Endothelial cell of umbilical vein (primary cell): ENCODE measurements at regions not wholly inside any gene's neighbourhood (a gene's known extent, or its start where the extent isn't known, plus 50 kb on each side); places are given as distances from the start of the nearest gene placed in this dataset.

Experiments used
- BruUV-seq: library from RNA; stranded (reverse); fragments of 400-500 nt; replicated peaks from 2 replicates; lab custom pipeline; 2021; lab: Mats Ljungman, UMichigan
- CTCF ChIA-PET: fragments of 300-600, 350-600 bp; sonication (Branson Sonifier 250); formaldehyde crosslinking; loops from one replicate; lab custom pipeline; 2021; ENCODE audit warnings: antibody characterized with exemption, inconsistent platforms; lab: Charles Lee
- POLR2A ChIA-PET: fragments of 300-600, 350-600 bp; sonication (Branson Sonifier 250); formaldehyde crosslinking; loops from one replicate; lab custom pipeline; 2021; ENCODE audit warnings: antibody characterized with exemption, inconsistent platforms; lab: Charles Lee
- DNase-seq: peaks from one replicate; pipeline ENCODE4 v3.0.0-alpha.2; 2011; ENCODE audit warnings: low read depth, low spot score
- FAIRE-seq: peaks from 2 replicates; lab custom pipeline; 2011; peaks lifted over from hg19 to GRCh38; lab: Jason Lieb, UNC
- H2AFZ ChIP-seq: 2 replicates; pipeline ENCODE4 v1.6.0; 2012; ENCODE audit warnings: low read depth, low read length, control low read depth, inconsistent platforms
- H3K27ac ChIP-seq: 2 replicates; pipeline ENCODE4 v1.5.1; 2011; ENCODE audit warnings: low read depth, mild to moderate bottlenecking, control low read depth, low read length, moderate library complexity; ENCODE audit not compliant: insufficient read depth
- H3K27me3 ChIP-seq, 2 experiments: 2 replicates each; pipeline versions ENCODE4 v1.6.0 to v1.6.1; 2011; ENCODE audit warnings: low read length in 2 of 2, mixed read lengths in 1 of 2; ENCODE audit not compliant: control insufficient read depth in 2 of 2, insufficient read depth in 2 of 2
- H3K36me3 ChIP-seq, 2 experiments: 2 replicates in 1 of 2; 3 replicates in 1 of 2; pipeline ENCODE4 v1.5.1; 2011; ENCODE audit warnings: low read length in 2 of 2, mild to moderate bottlenecking in 1 of 2, moderate library complexity in 1 of 2; ENCODE audit not compliant: control insufficient read depth in 2 of 2, insufficient read depth in 2 of 2; ENCODE audit errors: extremely low read depth in 1 of 2
- H3K4me1 ChIP-seq: 3 replicates; pipeline ENCODE4 v1.5.1; 2011; ENCODE audit warnings: mild to moderate bottlenecking, low read length; ENCODE audit not compliant: control insufficient read depth, insufficient read depth; ENCODE audit errors: extremely low read depth
- H3K4me2 ChIP-seq: 2 replicates; pipeline ENCODE4 v1.6.1; 2011; ENCODE audit warnings: low read length, control low read depth, mixed read lengths; ENCODE audit not compliant: insufficient read depth
- H3K4me3 ChIP-seq, 3 experiments: fragments of 200-600 bp in 1 of 3; sonication (generic), shearing (Covaris generic) in 1 of 3; replicated peaks in 1 of 3; 2 replicates each; pipeline ENCODE4 v1.5.1; 2011 to 2016; ENCODE audit warnings: control low read depth in 3 of 3, low read length in 3 of 3, mild to moderate bottlenecking in 2 of 3, inconsistent platforms in 1 of 3, low read depth in 1 of 3, moderate library complexity in 1 of 3; ENCODE audit not compliant: insufficient read depth in 1 of 3
- H3K79me2 ChIP-seq: 2 replicates; pipeline ENCODE4 v1.6.0; 2012; ENCODE audit warnings: low read length, inconsistent platforms; ENCODE audit not compliant: control insufficient read depth, insufficient read depth
- H3K9ac ChIP-seq: replicated peaks from 2 replicates; pipeline ENCODE3; 2011; ENCODE audit warnings: low read length, control low read depth; ENCODE audit not compliant: insufficient read depth; ENCODE audit errors: extremely low read depth
- H3K9me1 ChIP-seq: replicated peaks from 3 replicates; pipeline ENCODE4 v1.6.0; 2011; ENCODE audit warnings: mild to moderate bottlenecking, low read length; ENCODE audit not compliant: control insufficient read depth, insufficient read depth; ENCODE audit errors: extremely low read depth
- H3K9me3 ChIP-seq: replicated peaks from 2 replicates; pipeline ENCODE4 v1.5.1; 2012; ENCODE audit warnings: low read length, inconsistent platforms; ENCODE audit not compliant: control insufficient read depth, insufficient read depth
- H4K20me1 ChIP-seq: replicated peaks from 2 replicates; pipeline ENCODE3; 2011; ENCODE audit warnings: mild to moderate bottlenecking, low read length; ENCODE audit not compliant: control insufficient read depth, insufficient read depth; ENCODE audit errors: extremely low read depth
- CTCF ChIP-seq, 2 donors: IDR thresholded peaks; 1 replicate in 1 of 2; 2 replicates in 1 of 2; pipeline ENCODE4 v1.5.1; 2011; ENCODE audit warnings: low read length in 2 of 2, mild to moderate bottlenecking in 2 of 2, moderate library complexity in 2 of 2, control low read depth in 1 of 2, inconsistent platforms in 1 of 2, low read depth in 1 of 2; ENCODE audit not compliant: insufficient read depth in 1 of 2; ENCODE audit errors: extremely low read depth in 1 of 2
- EZH2 ChIP-seq: IDR thresholded peaks from 2 replicates; pipeline ENCODE4 v1.6.1; 2012; ENCODE audit warnings: borderline replicate concordance, low read depth, mild to moderate bottlenecking, moderate library complexity, low read length, inconsistent platforms; ENCODE audit not compliant: severe bottlenecking
- FOS ChIP-seq: IDR thresholded peaks from 2 replicates; pipeline ENCODE4 v1.6.1; 2011; ENCODE audit warnings: mild to moderate bottlenecking, low read length, moderate library complexity, borderline replicate concordance; ENCODE audit not compliant: insufficient read depth
- GATA2 ChIP-seq: IDR thresholded peaks from 2 replicates; pipeline ENCODE4 v1.7.0; 2011; ENCODE audit warnings: low read depth, mild to moderate bottlenecking, moderate library complexity, mixed read lengths, low read length; ENCODE audit not compliant: insufficient read length, insufficient read depth
- JUN ChIP-seq: IDR thresholded peaks from 2 replicates; pipeline ENCODE4 v1.6.1; 2011; ENCODE audit warnings: borderline replicate concordance, low read depth; ENCODE audit not compliant: insufficient read length, insufficient read depth
- MYC ChIP-seq: IDR thresholded peaks from one replicate; pipeline ENCODE4 v1.6.1; 2011; ENCODE audit warnings: mild to moderate bottlenecking, low read depth, low read length
- POLR2A ChIP-seq: IDR thresholded peaks from 2 replicates; pipeline ENCODE4 v1.6.1; 2012; ENCODE audit warnings: low read depth, mild to moderate bottlenecking, control low read depth, low read length
- POLR2AphosphoS5 ChIP-seq: IDR thresholded peaks from 2 replicates; pipeline ENCODE4 v1.6.1; 2012; ENCODE audit warnings: low read depth, mild to moderate bottlenecking, control low read depth, low read length, moderate library complexity; ENCODE audit not compliant: insufficient read depth
- dilution Hi-C: fragments of 300-500 bp; cut with MboI; formaldehyde crosslinking; loops from one replicate; pipeline ENCODE4 v1.15.0; 2019; ENCODE audit warnings: low sequenced_read_pairs; ENCODE audit not compliant: extremely low pct_ligation_motif_present
- intact Hi-C: fragments of 100-400 bp; cut with micrococcal nuclease; formaldehyde crosslinking; loops from one replicate; pipeline ENCODE4 v1.10.0; 2022
- TF ChIP-seq, protein P1 (sequence below): IDR thresholded peaks from 2 replicates; pipeline ENCODE4 v1.6.1; 2011; ENCODE audit not compliant: insufficient read depth, insufficient read length

- H3K79me2 ChIP-seq = no peaks in the 10 kb centered on the region
- no peak for FAIRE-seq
- no peak overlapping the region for H3K9ac ChIP-seq
- H4K20me1 ChIP-seq = no peaks in the 10 kb centered on the region
- BruUV-seq = no TSS peak
- dilution Hi-C loops (no loop called here), intact Hi-C loops (no loop called here)
- H3K9me3 ChIP-seq = no peaks in the 10 kb centered on the region
- no peaks in the 10 kb centered on the region for H3K9me1 ChIP-seq
- TF ChIP-seq CTCF (IDR thresholded peaks at IDR 0.05; ENCODE audit: extremely low read depth in 1 of 2, insufficient read depth in 1 of 2, low read depth in 1 of 2, low read length in 2 of 2) (no peak), GATA2 (no peak), FOS (no peak), JUN (no peak), POLR2AphosphoS5 (no peak), POLR2A (no peak), EZH2 (no peak), MYC (no peak)
- TF ChIP-seq, protein P1, sequence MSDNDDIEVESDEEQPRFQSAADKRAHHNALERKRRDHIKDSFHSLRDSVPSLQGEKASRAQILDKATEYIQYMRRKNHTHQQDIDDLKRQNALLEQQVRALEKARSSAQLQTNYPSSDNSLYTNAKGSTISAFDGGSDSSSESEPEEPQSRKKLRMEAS = no peak
- H3K4me3 ChIP-seq = no peak overlapping the region
- no peak overlapping the region for H3K4me2 ChIP-seq
- H3K4me1 ChIP-seq = no peaks in the 10 kb centered on the region
- no peak for DNase-seq
- H2AFZ ChIP-seq = no peak overlapping the region
- H3K27me3 ChIP-seq = no peaks in the 10 kb centered on the region
- ChIA-PET POLR2A (no interaction called here), CTCF (interaction anchor here (1.1 kb wide), 1 partner anchor 55 kb away, joined by 3 read pairs; no protein-coding TSS in a partner anchor)
- no peak overlapping the region for H3K27ac ChIP-seq
- H3K36me3 ChIP-seq = no peaks in the 10 kb centered on the region
Observed at GRCh38 chr2:238730001-238730669, 117.8 kb upstream of the TWIST2 start.
